HepG2 (cell line): ENCODE measurements at regions not wholly inside any gene's neighbourhood (a gene's known extent, or its start where the extent isn't known, plus 50 kb on each side); places are given as distances from the start of the nearest gene placed in this dataset.

ENCODE experiments used
- CBX5 ChIP-seq: sonication (generic); formaldehyde crosslinking; IDR thresholded peaks from 2 replicates; pipeline ENCODE4 v1.4.0; 2020; ENCODE audit warnings: missing genetic modification reagents, borderline replicate concordance
- CTCF ChIP-seq: sonication (generic); formaldehyde crosslinking; IDR thresholded peaks from 2 replicates; pipeline ENCODE4 v1.5.0; 2020; ENCODE audit warnings: mild to moderate bottlenecking, missing genetic modification reagents, moderate library complexity
- EP300 ChIP-seq, 3 experiments: sonication (generic) in 1 of 3; formaldehyde crosslinking in 1 of 3; IDR thresholded peaks; 2 replicates each; pipeline versions ENCODE4 v1.5.1 to v1.6.1; 2011 to 2020; ENCODE audit warnings: low read depth in 2 of 3, low read length in 2 of 3, borderline replicate concordance in 1 of 3, improper control_type of control experiment in 1 of 3, mild to moderate bottlenecking in 1 of 3, missing genetic modification reagents in 1 of 3, moderate library complexity in 1 of 3
- POLR2A ChIP-seq, 2 experiments: IDR thresholded peaks; 2 replicates each; pipeline ENCODE4 v1.6.1; 2011; ENCODE audit warnings: low read depth in 2 of 2, low read length in 2 of 2, mild to moderate bottlenecking in 1 of 2, moderate library complexity in 1 of 2; ENCODE audit not compliant: insufficient read depth in 1 of 2
- TF ChIP-seq, protein P1 (sequence below): sonication (generic); formaldehyde crosslinking; IDR thresholded peaks from 2 replicates; pipeline ENCODE4 v1.4.0; 2020; ENCODE audit warnings: low read depth, missing genetic modification reagents
- TF ChIP-seq, protein P2 (sequence below): sonication (generic); formaldehyde crosslinking; IDR thresholded peaks from 2 replicates; pipeline ENCODE4 v1.8.1; 2023; ENCODE audit warnings: mild to moderate bottlenecking, inconsistent platforms, moderate library complexity, missing genetic modification reagents, borderline replicate concordance

- TF ChIP-seq CBX5 (no peak), EP300 (IDR thresholded peaks at IDR 0.05; ENCODE audit: low read depth in 2 of 2, low read length in 2 of 2) (no peak), EP300 (CRISPR knock-in tag; IDR thresholded peaks at IDR 0.05; ENCODE audit: borderline replicate concordance) (no peak), POLR2A (IDR thresholded peaks at IDR 0.05; ENCODE audit: insufficient read depth in 1 of 2, low read depth in 2 of 2, low read length in 2 of 2) (no peak), CTCF (CRISPR knock-in tag) (no peak)
- TF ChIP-seq, protein P1, sequence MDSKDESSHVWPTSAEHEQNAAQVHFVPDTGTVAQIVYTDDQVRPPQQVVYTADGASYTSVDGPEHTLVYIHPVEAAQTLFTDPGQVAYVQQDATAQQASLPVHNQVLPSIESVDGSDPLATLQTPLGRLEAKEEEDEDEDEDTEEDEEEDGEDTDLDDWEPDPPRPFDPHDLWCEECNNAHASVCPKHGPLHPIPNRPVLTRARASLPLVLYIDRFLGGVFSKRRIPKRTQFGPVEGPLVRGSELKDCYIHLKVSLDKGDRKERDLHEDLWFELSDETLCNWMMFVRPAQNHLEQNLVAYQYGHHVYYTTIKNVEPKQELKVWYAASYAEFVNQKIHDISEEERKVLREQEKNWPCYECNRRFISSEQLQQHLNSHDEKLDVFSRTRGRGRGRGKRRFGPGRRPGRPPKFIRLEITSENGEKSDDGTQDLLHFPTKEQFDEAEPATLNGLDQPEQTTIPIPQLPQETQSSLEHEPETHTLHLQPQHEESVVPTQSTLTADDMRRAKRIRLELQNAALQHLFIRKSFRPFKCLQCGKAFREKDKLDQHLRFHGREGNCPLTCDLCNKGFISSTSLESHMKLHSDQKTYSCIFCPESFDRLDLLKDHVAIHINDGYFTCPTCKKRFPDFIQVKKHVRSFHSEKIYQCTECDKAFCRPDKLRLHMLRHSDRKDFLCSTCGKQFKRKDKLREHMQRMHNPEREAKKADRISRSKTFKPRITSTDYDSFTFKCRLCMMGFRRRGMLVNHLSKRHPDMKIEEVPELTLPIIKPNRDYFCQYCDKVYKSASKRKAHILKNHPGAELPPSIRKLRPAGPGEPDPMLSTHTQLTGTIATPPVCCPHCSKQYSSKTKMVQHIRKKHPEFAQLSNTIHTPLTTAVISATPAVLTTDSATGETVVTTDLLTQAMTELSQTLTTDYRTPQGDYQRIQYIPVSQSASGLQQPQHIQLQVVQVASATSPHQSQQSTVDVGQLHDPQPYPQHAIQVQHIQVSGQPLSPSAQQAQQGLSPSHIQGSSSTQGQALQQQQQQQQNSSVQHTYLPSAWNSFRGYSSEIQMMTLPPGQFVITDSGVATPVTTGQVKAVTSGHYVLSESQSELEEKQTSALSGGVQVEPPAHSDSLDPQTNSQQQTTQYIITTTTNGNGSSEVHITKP (CRISPR knock-in tag) = no peak
- TF ChIP-seq, protein P2, sequence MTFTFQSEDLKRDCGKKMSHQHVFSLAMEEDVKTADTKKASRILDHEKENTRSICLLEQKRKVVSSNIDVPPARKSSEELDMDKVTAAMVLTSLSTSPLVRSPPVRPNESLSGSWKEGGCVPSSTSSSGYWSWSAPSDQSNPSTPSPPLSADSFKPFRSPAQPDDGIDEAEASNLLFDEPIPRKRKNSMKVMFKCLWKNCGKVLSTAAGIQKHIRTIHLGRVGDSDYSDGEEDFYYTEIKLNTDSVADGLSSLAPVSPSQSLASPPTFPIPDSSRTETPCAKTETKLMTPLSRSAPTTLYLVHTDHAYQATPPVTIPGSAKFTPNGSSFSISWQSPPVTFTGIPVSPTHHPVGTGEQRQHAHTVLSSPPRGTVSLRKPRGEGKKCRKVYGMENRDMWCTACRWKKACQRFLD (CRISPR knock-in tag) = no peak
Observed at GRCh38 chrX:121356850-121357171, 309.4 kb downstream of the GLUD2 start.
